Fibroblast of mammary gland (primary cell): ENCODE measurements at regions not wholly inside any gene's neighbourhood (a gene's known extent, or its start where the extent isn't known, plus 50 kb on each side); places are given as distances from the start of the nearest gene placed in this dataset.

Experiments
- DNase-seq: peaks from one replicate; pipeline ENCODE4 v3.0.0-alpha.2; 2010; ENCODE audit warnings: low read depth
- H3K4me3 ChIP-seq: 2 replicates; pipeline ENCODE4 v1.5.1; 2011; ENCODE audit warnings: low read depth, mild to moderate bottlenecking, low read length, moderate library complexity; ENCODE audit not compliant: control insufficient read depth
- CTCF ChIP-seq: conservative IDR thresholded peaks from 2 replicates; pipeline ENCODE4 v1.5.1; 2011; ENCODE audit warnings: low read depth, low read length, inconsistent platforms; ENCODE audit not compliant: control insufficient read depth, insufficient read depth

GRCh38 chr9:89738137-89738932 lies 133.5 kb downstream of the GADD45G start:
- no peak for DNase-seq
- H3K4me3 ChIP-seq: no peak overlapping the region
- TF ChIP-seq CTCF: no peak

- no peak for DNase-seq
Measured at GRCh38 chr9:89739511-89739910, 134.7 kb downstream of the GADD45G start.

GRCh38 chr9:89739916-89740315 lies 135.1 kb downstream of the GADD45G start:
- no peak overlapping the region for H3K4me3 ChIP-seq
- DNase-seq: no peak
- TF ChIP-seq CTCF: no peak

More at GRCh38 chr9:89739511-89739910, 134.7 kb downstream of the GADD45G start:
- H3K4me3 ChIP-seq: no peak overlapping the region
- TF ChIP-seq CTCF: no peak

GRCh38 chr9:89740722-89741121 lies 135.9 kb downstream of the GADD45G start:
- no peak overlapping the region for H3K4me3 ChIP-seq
- DNase-seq: no peak

GRCh38 chr9:89742660-89743059 lies 137.8 kb downstream of the GADD45G start:
- no peak for DNase-seq
- TF ChIP-seq CTCF: no peak
- no peak overlapping the region for H3K4me3 ChIP-seq

More at GRCh38 chr9:89740722-89741121, 135.9 kb downstream of the GADD45G start:
- no peak for TF ChIP-seq CTCF

GRCh38 chr9:89743216-89743572 lies 138.4 kb downstream of the GADD45G start:
- DNase-seq: no peak
- H3K4me3 ChIP-seq: no peak overlapping the region

More at GRCh38 chr9:89743216-89743572, 138.4 kb downstream of the GADD45G start:
- TF ChIP-seq CTCF: no peak
